ENCODE measurements at regions not wholly inside any gene's neighbourhood (a gene's known extent, or its start where the extent isn't known, plus 50 kb on each side); places are given as distances from the start of the nearest gene placed in this dataset.
"Not testable (repeated sequence)": the region's sequence is repeated elsewhere in the genome, so short reads cannot be mapped to it uniquely, and the experiment has no call there.

- H3K27me3 ChIP-seq (ENCODE audit: insufficient read depth, low read length); DNase-seq; H4K5ac ChIP-seq (ENCODE audit: insufficient read length, low read depth, low read length); H2BK15ac ChIP-seq (ENCODE audit: low read depth, low read length); H3K4me1 Mint-ChIP-seq; H3K4me3 Mint-ChIP-seq; H2BK5ac ChIP-seq (ENCODE audit: insufficient read length, low read length); H3K4me2 ChIP-seq (ENCODE audit: insufficient read depth, insufficient read length, low read length); H3K23ac ChIP-seq (ENCODE audit: insufficient read length, low read depth, low read length); H4K91ac ChIP-seq (ENCODE audit: insufficient read length, low read depth, low read length); H2AFZ ChIP-seq (ENCODE audit: low read length); H3K18ac ChIP-seq (ENCODE audit: insufficient read length, low read depth, low read length); H3K4me1 ChIP-seq (ENCODE audit: insufficient read depth, low read length); H3K9ac ChIP-seq (ENCODE audit: extremely low read depth, insufficient read length, low read length); H3K79me1 ChIP-seq (ENCODE audit: insufficient read depth, low read depth, low read length, poor library complexity, severe bottlenecking); H3K36me3 Mint-ChIP-seq (ENCODE audit: insufficient read depth in 1 of 3, low read depth in 3 of 3); H2BK120ac ChIP-seq (ENCODE audit: low read depth, low read length, poor library complexity, severe bottlenecking); H3T11ph ChIP-seq (ENCODE audit: low read length); H3K4ac ChIP-seq (ENCODE audit: low read depth, low read length); H4K20me1 ChIP-seq (ENCODE audit: control insufficient read depth, insufficient read depth, insufficient read length); H3K56ac ChIP-seq (ENCODE audit: insufficient read length, low read depth, low read length); H3K27ac Mint-ChIP-seq; H3K14ac ChIP-seq (ENCODE audit: insufficient read depth, low read length); H3K9me3 ChIP-seq (ENCODE audit: control insufficient read depth, low read depth, low read length); H2BK12ac ChIP-seq (ENCODE audit: insufficient read length, low read depth, low read length); H3K23me2 ChIP-seq (ENCODE audit: insufficient read length, low read depth, low read length, poor library complexity, severe bottlenecking); H2AK5ac ChIP-seq (ENCODE audit: insufficient read length, low read length); H3K27ac ChIP-seq (ENCODE audit: insufficient read length, low read depth, low read length); H3K79me2 ChIP-seq (ENCODE audit: insufficient read depth, low read length); H4K8ac ChIP-seq (replicated peaks; ENCODE audit: insufficient read length, low read depth, low read length); H2BK20ac ChIP-seq (ENCODE audit: low read depth, low read length, poor library complexity, severe bottlenecking): not testable (repeated sequence)
- no CpG with 5 or more reads among the region's 3 CpGs for WGBS (ENCODE audit: extremely low coverage, insufficient read length, low lambda C conversion rate)
- Mint-ChIP-seq H3K27me3 (ENCODE audit: low read depth) (peaks cover 85% of the 10 kb centered on the region), H3K9me3 (peaks cover 0 to 30% of the 10 kb centered on the region in 2 experiments; a peak in 2 of 5 replicates)
- TF ChIP-seq CTCF (conservative IDR thresholded peaks at IDR 0.05) = peak; percentile 30; the same call in 2 of the 3 replicates
Observed at GRCh38 chr2:95677833-95678232, 86.0 kb downstream of the TRIM43 start.

- H3K56ac ChIP-seq (ENCODE audit: insufficient read length, low read depth, low read length); DNase-seq; H2BK120ac ChIP-seq (ENCODE audit: low read depth, low read length, poor library complexity, severe bottlenecking); H3K9ac ChIP-seq (ENCODE audit: extremely low read depth, insufficient read length, low read length); H4K20me1 ChIP-seq (ENCODE audit: control insufficient read depth, insufficient read depth, insufficient read length); H3K27ac ChIP-seq (ENCODE audit: insufficient read length, low read depth, low read length); H3K27me3 ChIP-seq (ENCODE audit: insufficient read depth, low read length); H3K9me3 ChIP-seq (ENCODE audit: control insufficient read depth, low read depth, low read length); H3K27ac Mint-ChIP-seq; H3K79me2 ChIP-seq (ENCODE audit: insufficient read depth, low read length); H3K79me1 ChIP-seq (ENCODE audit: insufficient read depth, low read depth, low read length, poor library complexity, severe bottlenecking); H2BK15ac ChIP-seq (ENCODE audit: low read depth, low read length); H3K4me1 Mint-ChIP-seq; H2AFZ ChIP-seq (ENCODE audit: low read length); H2BK20ac ChIP-seq (ENCODE audit: low read depth, low read length, poor library complexity, severe bottlenecking); H3K18ac ChIP-seq (ENCODE audit: insufficient read length, low read depth, low read length); H3K23ac ChIP-seq (ENCODE audit: insufficient read length, low read depth, low read length); H3K4me2 ChIP-seq (ENCODE audit: insufficient read depth, insufficient read length, low read length); H4K5ac ChIP-seq (ENCODE audit: insufficient read length, low read depth, low read length); H4K8ac ChIP-seq (replicated peaks; ENCODE audit: insufficient read length, low read depth, low read length); H2AK5ac ChIP-seq (ENCODE audit: insufficient read length, low read length); H3K23me2 ChIP-seq (ENCODE audit: insufficient read length, low read depth, low read length, poor library complexity, severe bottlenecking); H2BK5ac ChIP-seq (ENCODE audit: insufficient read length, low read length); H3K4me1 ChIP-seq (ENCODE audit: insufficient read depth, low read length); H3K4me3 Mint-ChIP-seq; H3K36me3 Mint-ChIP-seq (ENCODE audit: insufficient read depth in 1 of 3, low read depth in 3 of 3); H3K14ac ChIP-seq (ENCODE audit: insufficient read depth, low read length); H4K91ac ChIP-seq (ENCODE audit: insufficient read length, low read depth, low read length); H3T11ph ChIP-seq (ENCODE audit: low read length); H3K4ac ChIP-seq (ENCODE audit: low read depth, low read length); H2BK12ac ChIP-seq (ENCODE audit: insufficient read length, low read depth, low read length): not testable (repeated sequence)
- no CpG with 5 or more reads among the region's 1 CpG for WGBS (ENCODE audit: extremely low coverage, insufficient read length, low lambda C conversion rate)
- peaks cover 0 to 30% of the 10 kb centered on the region in 2 experiments; a peak in 2 of 5 replicates for H3K9me3 Mint-ChIP-seq
- H3K27me3 Mint-ChIP-seq (ENCODE audit: low read depth) = peaks cover 86% of the 10 kb centered on the region
Observed at GRCh38 chr2:95681158-95681557, 89.4 kb downstream of the TRIM43 start.
